ENCODE measurements at regions not wholly inside any gene's neighbourhood (a gene's known extent, or its start where the extent isn't known, plus 50 kb on each side); places are given as distances from the start of the nearest gene placed in this dataset.
A peak's percentile ranks its signal among the peaks of the same experiment; 100 is the strongest.
"Not testable (repeated sequence)": the region's sequence is repeated elsewhere in the genome, so short reads cannot be mapped to it uniquely, and the experiment has no call there.

DNA sequence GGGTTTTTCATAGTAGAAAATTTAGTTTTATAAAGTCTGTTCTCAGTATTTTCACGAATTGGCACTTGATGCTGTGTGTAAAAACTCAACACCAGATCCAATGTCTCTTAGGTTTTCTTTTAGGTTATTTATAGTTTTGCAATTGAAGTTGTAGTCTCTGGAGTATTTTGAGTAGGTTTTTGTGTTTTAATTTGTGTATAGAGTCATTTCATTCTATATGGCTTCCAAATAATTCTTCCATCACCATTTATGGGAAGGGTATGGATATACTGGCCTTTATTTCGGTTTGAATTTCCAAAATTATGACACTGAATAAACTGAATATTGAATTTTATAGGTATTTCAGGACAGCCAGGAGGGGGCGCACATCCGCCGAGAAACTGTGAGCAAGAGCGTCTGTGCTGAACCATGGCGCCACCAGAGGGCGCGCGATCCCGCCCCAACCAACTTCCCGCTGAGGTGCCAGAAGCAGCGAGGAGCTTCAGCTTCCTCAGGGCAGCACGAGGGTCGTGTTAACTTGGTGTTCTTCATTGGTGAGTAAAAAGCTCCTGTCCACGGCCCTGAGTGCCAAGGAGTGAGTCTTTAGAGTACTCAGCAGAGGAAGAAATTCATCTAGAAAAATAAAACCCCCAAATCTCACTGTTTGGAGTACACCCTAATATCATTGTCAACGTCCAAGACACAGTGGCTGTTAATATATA lies 207.5 kb downstream of the LMLN start:
- TF ChIP-seq, protein P1, sequence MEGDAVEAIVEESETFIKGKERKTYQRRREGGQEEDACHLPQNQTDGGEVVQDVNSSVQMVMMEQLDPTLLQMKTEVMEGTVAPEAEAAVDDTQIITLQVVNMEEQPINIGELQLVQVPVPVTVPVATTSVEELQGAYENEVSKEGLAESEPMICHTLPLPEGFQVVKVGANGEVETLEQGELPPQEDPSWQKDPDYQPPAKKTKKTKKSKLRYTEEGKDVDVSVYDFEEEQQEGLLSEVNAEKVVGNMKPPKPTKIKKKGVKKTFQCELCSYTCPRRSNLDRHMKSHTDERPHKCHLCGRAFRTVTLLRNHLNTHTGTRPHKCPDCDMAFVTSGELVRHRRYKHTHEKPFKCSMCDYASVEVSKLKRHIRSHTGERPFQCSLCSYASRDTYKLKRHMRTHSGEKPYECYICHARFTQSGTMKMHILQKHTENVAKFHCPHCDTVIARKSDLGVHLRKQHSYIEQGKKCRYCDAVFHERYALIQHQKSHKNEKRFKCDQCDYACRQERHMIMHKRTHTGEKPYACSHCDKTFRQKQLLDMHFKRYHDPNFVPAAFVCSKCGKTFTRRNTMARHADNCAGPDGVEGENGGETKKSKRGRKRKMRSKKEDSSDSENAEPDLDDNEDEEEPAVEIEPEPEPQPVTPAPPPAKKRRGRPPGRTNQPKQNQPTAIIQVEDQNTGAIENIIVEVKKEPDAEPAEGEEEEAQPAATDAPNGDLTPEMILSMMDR (conservative IDR thresholded peaks at IDR 0.05), result peak; percentile 90
- TF ChIP-seq EZH2 (IDR thresholded peaks at IDR 0.05; ENCODE audit: low read depth), result not testable (repeated sequence)

All from PC-9 (cell line).